Activated CD8-positive, alpha-beta memory T cell treated with anti-CD3 and anti-CD28 coated beads, Interleukin-2, amount 50 U/mL, for 1 hour (primary cell): ENCODE measurements at regions not wholly inside any gene's neighbourhood (a gene's known extent, or its start where the extent isn't known, plus 50 kb on each side); places are given as distances from the start of the nearest gene placed in this dataset.

Experiments
- DNase-seq: peaks from one replicate; pipeline ENCODE4 v3.0.0-alpha.2; 2020; ENCODE audit errors: extremely low read depth

GRCh38 chr20:40738976-40739375 is 49.9 kb upstream of the MAFB start:
- DNase-seq, result no peak

GRCh38 chr20:40739841-40740240 is 50.8 kb upstream of the MAFB start:
- no peak for DNase-seq

GRCh38 chr20:40741507-40742106 is 52.6 kb upstream of the MAFB start:
- DNase-seq, result no peak

- no peak for DNase-seq
Observed at GRCh38 chr20:40743141-40743775, 54.2 kb upstream of the MAFB start.

GRCh38 chr20:40744072-40744817 is 55.2 kb upstream of the MAFB start:
- no peak for DNase-seq

GRCh38 chr20:40744818-40745175 is 55.8 kb upstream of the MAFB start:
- no peak for DNase-seq

GRCh38 chr20:40746251-40746650 is 57.2 kb upstream of the MAFB start:
- DNase-seq, result no peak

- DNase-seq, result no peak
Observed at GRCh38 chr20:40748182-40748581, 59.1 kb upstream of the MAFB start.

- no peak for DNase-seq
Observed at GRCh38 chr20:40749985-40750506, 61.0 kb upstream of the MAFB start.

GRCh38 chr20:40750541-40751035 is 61.6 kb upstream of the MAFB start:
- no peak for DNase-seq

GRCh38 chr20:40753472-40753871 is 64.4 kb upstream of the MAFB start:
- DNase-seq, result no peak

- no peak for DNase-seq
Observed at GRCh38 chr20:40754339-40754943, 65.4 kb upstream of the MAFB start.

GRCh38 chr20:40757087-40757486 is 68.1 kb upstream of the MAFB start:
- DNase-seq, result no peak

- DNase-seq, result no peak
Observed at GRCh38 chr20:40758790-40759189, 69.8 kb upstream of the MAFB start.

GRCh38 chr20:40760399-40760798 is 71.4 kb upstream of the MAFB start:
- DNase-seq, result no peak

- no peak for DNase-seq
Observed at GRCh38 chr20:40763646-40764295, 74.7 kb upstream of the MAFB start.

GRCh38 chr20:40765814-40766480 is 76.9 kb upstream of the MAFB start:
- no peak for DNase-seq

- no peak for DNase-seq
Observed at GRCh38 chr20:40766790-40767614, 78.0 kb upstream of the MAFB start.

- no peak for DNase-seq
Observed at GRCh38 chr20:40767615-40767924, 78.5 kb upstream of the MAFB start.

GRCh38 chr20:40768105-40768504 is 79.1 kb upstream of the MAFB start:
- DNase-seq, result no peak
